ENCODE measurements at regions not wholly inside any gene's neighbourhood (a gene's known extent, or its start where the extent isn't known, plus 50 kb on each side); places are given as distances from the start of the nearest gene placed in this dataset.

GRCh38 chr7:124672011-124672410, 93.6 kb downstream of the GPR37 start:
- H3K4me3 ChIP-seq (ENCODE audit: low read depth, low read length), result no peak overlapping the region
- H2AFZ ChIP-seq (ENCODE audit: low read length, unreplicated experiment), result no peak overlapping the region
- no peaks in the 10 kb centered on the region for H3K36me3 ChIP-seq (ENCODE audit: insufficient read depth, low read length)
- H3K27ac ChIP-seq (ENCODE audit: low read depth, low read length), result no peak overlapping the region
- H3K79me2 ChIP-seq (ENCODE audit: control insufficient read depth, insufficient read depth, low read length, unreplicated experiment), result no peaks in the 10 kb centered on the region
- no peaks in the 10 kb centered on the region for H3K27me3 ChIP-seq (ENCODE audit: insufficient read depth, low read length)
- no peaks in the 10 kb centered on the region for H3K4me1 ChIP-seq (ENCODE audit: control insufficient read depth, insufficient read depth, low read length, unreplicated experiment)

GRCh38 chr7:124667312-124668153, 98.1 kb downstream of the GPR37 start:
- Histone ChIP-seq H3K4me3 (ENCODE audit: low read depth, low read length) (no peak overlapping the region), H3K79me2 (ENCODE audit: control insufficient read depth, insufficient read depth, low read length, unreplicated experiment) (no peaks in the 10 kb centered on the region), H3K4me1 (ENCODE audit: control insufficient read depth, insufficient read depth, low read length, unreplicated experiment) (no peaks in the 10 kb centered on the region), H2AFZ (ENCODE audit: low read length, unreplicated experiment) (no peak overlapping the region), H3K27me3 (ENCODE audit: insufficient read depth, low read length) (no peaks in the 10 kb centered on the region), H3K36me3 (ENCODE audit: insufficient read depth, low read length) (no peaks in the 10 kb centered on the region), H3K27ac (ENCODE audit: low read depth, low read length) (no peak overlapping the region)

- H2AFZ ChIP-seq (ENCODE audit: low read length, unreplicated experiment), result no peak overlapping the region
These were observed 102.7 kb downstream of the GPR37 start for GRCh38 chr7:124662937-124663336.

GRCh38 chr7:124662372-124662771, 103.2 kb downstream of the GPR37 start:
- Histone ChIP-seq H3K79me2 (ENCODE audit: control insufficient read depth, insufficient read depth, low read length, unreplicated experiment) (no peaks in the 10 kb centered on the region), H3K36me3 (ENCODE audit: insufficient read depth, low read length) (no peaks in the 10 kb centered on the region), H3K4me1 (ENCODE audit: control insufficient read depth, insufficient read depth, low read length, unreplicated experiment) (no peaks in the 10 kb centered on the region), H3K27me3 (ENCODE audit: insufficient read depth, low read length) (no peaks in the 10 kb centered on the region), H3K27ac (ENCODE audit: low read depth, low read length) (no peak overlapping the region), H3K4me3 (ENCODE audit: low read depth, low read length) (no peak overlapping the region), H2AFZ (ENCODE audit: low read length, unreplicated experiment) (no peak overlapping the region)

More at GRCh38 chr7:124662937-124663336, 102.7 kb downstream of the GPR37 start:
- Histone ChIP-seq H3K27ac (ENCODE audit: low read depth, low read length) (no peak overlapping the region), H3K4me1 (ENCODE audit: control insufficient read depth, insufficient read depth, low read length, unreplicated experiment) (no peaks in the 10 kb centered on the region), H3K4me3 (ENCODE audit: low read depth, low read length) (no peak overlapping the region), H3K36me3 (ENCODE audit: insufficient read depth, low read length) (no peaks in the 10 kb centered on the region), H3K79me2 (ENCODE audit: control insufficient read depth, insufficient read depth, low read length, unreplicated experiment) (no peaks in the 10 kb centered on the region), H3K27me3 (ENCODE audit: insufficient read depth, low read length) (no peaks in the 10 kb centered on the region)

GRCh38 chr7:124655990-124656389, 109.6 kb downstream of the GPR37 start:
- Histone ChIP-seq H2AFZ (ENCODE audit: low read length, unreplicated experiment) (no peak overlapping the region), H3K27me3 (ENCODE audit: insufficient read depth, low read length) (no peaks in the 10 kb centered on the region), H3K79me2 (ENCODE audit: control insufficient read depth, insufficient read depth, low read length, unreplicated experiment) (no peaks in the 10 kb centered on the region), H3K4me3 (ENCODE audit: low read depth, low read length) (no peak overlapping the region), H3K27ac (ENCODE audit: low read depth, low read length) (no peak overlapping the region), H3K36me3 (ENCODE audit: insufficient read depth, low read length) (no peaks in the 10 kb centered on the region), H3K4me1 (ENCODE audit: control insufficient read depth, insufficient read depth, low read length, unreplicated experiment) (no peaks in the 10 kb centered on the region)

GRCh38 chr7:124652237-124652636, 113.4 kb downstream of the GPR37 start:
- H3K36me3 ChIP-seq (ENCODE audit: insufficient read depth, low read length), result no peaks in the 10 kb centered on the region
- no peak overlapping the region for H2AFZ ChIP-seq (ENCODE audit: low read length, unreplicated experiment)
- H3K79me2 ChIP-seq (ENCODE audit: control insufficient read depth, insufficient read depth, low read length, unreplicated experiment), result no peaks in the 10 kb centered on the region
- no peak overlapping the region for H3K4me3 ChIP-seq (ENCODE audit: low read depth, low read length)
- no peaks in the 10 kb centered on the region for H3K4me1 ChIP-seq (ENCODE audit: control insufficient read depth, insufficient read depth, low read length, unreplicated experiment)
- H3K27me3 ChIP-seq (ENCODE audit: insufficient read depth, low read length), result no peaks in the 10 kb centered on the region
- H3K27ac ChIP-seq (ENCODE audit: low read depth, low read length), result no peak overlapping the region

GRCh38 chr7:124651136-124651535, 114.5 kb downstream of the GPR37 start:
- Histone ChIP-seq H3K4me1 (ENCODE audit: control insufficient read depth, insufficient read depth, low read length, unreplicated experiment) (no peaks in the 10 kb centered on the region), H3K36me3 (ENCODE audit: insufficient read depth, low read length) (no peaks in the 10 kb centered on the region), H2AFZ (ENCODE audit: low read length, unreplicated experiment) (no peak overlapping the region), H3K4me3 (ENCODE audit: low read depth, low read length) (no peak overlapping the region), H3K27ac (ENCODE audit: low read depth, low read length) (no peak overlapping the region), H3K27me3 (ENCODE audit: insufficient read depth, low read length) (no peaks in the 10 kb centered on the region), H3K79me2 (ENCODE audit: control insufficient read depth, insufficient read depth, low read length, unreplicated experiment) (no peaks in the 10 kb centered on the region)

GRCh38 chr7:124649397-124650014, 116.1 kb downstream of the GPR37 start:
- H3K27ac ChIP-seq (ENCODE audit: low read depth, low read length), result no peak overlapping the region
- peak overlapping the region; percentile 62 for H3K4me3 ChIP-seq (ENCODE audit: low read depth, low read length)
- no peaks in the 10 kb centered on the region for H3K27me3 ChIP-seq (ENCODE audit: insufficient read depth, low read length)
- H3K36me3 ChIP-seq (ENCODE audit: insufficient read depth, low read length), result no peaks in the 10 kb centered on the region
- H3K4me1 ChIP-seq (ENCODE audit: control insufficient read depth, insufficient read depth, low read length, unreplicated experiment), result no peaks in the 10 kb centered on the region
- peak overlapping the region; percentile 7 for H2AFZ ChIP-seq (ENCODE audit: low read length, unreplicated experiment)
- H3K79me2 ChIP-seq (ENCODE audit: control insufficient read depth, insufficient read depth, low read length, unreplicated experiment), result no peaks in the 10 kb centered on the region

GRCh38 chr7:124647630-124648306, 117.8 kb downstream of the GPR37 start:
- Histone ChIP-seq H3K36me3 (ENCODE audit: insufficient read depth, low read length) (no peaks in the 10 kb centered on the region), H3K4me1 (ENCODE audit: control insufficient read depth, insufficient read depth, low read length, unreplicated experiment) (no peaks in the 10 kb centered on the region), H3K27me3 (ENCODE audit: insufficient read depth, low read length) (no peaks in the 10 kb centered on the region), H3K4me3 (ENCODE audit: low read depth, low read length) (no peak overlapping the region), H2AFZ (ENCODE audit: low read length, unreplicated experiment) (no peak overlapping the region), H3K79me2 (ENCODE audit: control insufficient read depth, insufficient read depth, low read length, unreplicated experiment) (no peaks in the 10 kb centered on the region), H3K27ac (ENCODE audit: low read depth, low read length) (no peak overlapping the region)

GRCh38 chr7:124645704-124646103, 119.9 kb downstream of the GPR37 start:
- H3K27ac ChIP-seq (ENCODE audit: low read depth, low read length), result no peak overlapping the region
- no peaks in the 10 kb centered on the region for H3K36me3 ChIP-seq (ENCODE audit: insufficient read depth, low read length)
- no peak overlapping the region for H3K4me3 ChIP-seq (ENCODE audit: low read depth, low read length)
- H2AFZ ChIP-seq (ENCODE audit: low read length, unreplicated experiment), result no peak overlapping the region
- H3K4me1 ChIP-seq (ENCODE audit: control insufficient read depth, insufficient read depth, low read length, unreplicated experiment), result no peaks in the 10 kb centered on the region
- H3K79me2 ChIP-seq (ENCODE audit: control insufficient read depth, insufficient read depth, low read length, unreplicated experiment), result no peaks in the 10 kb centered on the region
- H3K27me3 ChIP-seq (ENCODE audit: insufficient read depth, low read length), result no peaks in the 10 kb centered on the region
